PFSK-1 (cell line): ENCODE measurements at regions not wholly inside any gene's neighbourhood (a gene's known extent, or its start where the extent isn't known, plus 50 kb on each side); places are given as distances from the start of the nearest gene placed in this dataset.

Experiments used
- FOXP2 ChIP-seq: optimal IDR thresholded peaks from 2 replicates; pipeline ENCODE3; 2011; ENCODE audit warnings: borderline replicate concordance, control low read depth, inconsistent platforms; ENCODE audit not compliant: insufficient read depth; ENCODE audit errors: extremely low read length, extremely low read depth
- POLR2AphosphoS5 ChIP-seq: IDR thresholded peaks from 2 replicates; pipeline ENCODE4 v1.6.1; 2012; ENCODE audit warnings: low read depth, mild to moderate bottlenecking, control low read depth, low read length, moderate library complexity
- SIN3A ChIP-seq: IDR thresholded peaks from 2 replicates; pipeline ENCODE4 v1.6.1; 2012; ENCODE audit warnings: mild to moderate bottlenecking, low read length, moderate library complexity, borderline replicate concordance; ENCODE audit not compliant: insufficient read depth
- TAF1 ChIP-seq: IDR thresholded peaks from 2 replicates; pipeline ENCODE4 v1.6.1; 2012; ENCODE audit warnings: low read length, control low read depth, borderline replicate concordance; ENCODE audit not compliant: insufficient read depth
- TF ChIP-seq, protein P1 (sequence below), 2 experiments: IDR thresholded peaks; 2 replicates each; pipeline versions ENCODE4 v1.6.1 to v1.8.0; 2011 to 2012; ENCODE audit warnings: low read depth in 2 of 2, low read length in 2 of 2, control low read depth in 1 of 2, inconsistent platforms in 1 of 2, mild to moderate bottlenecking in 1 of 2, moderate library complexity in 1 of 2; ENCODE audit not compliant: insufficient read depth in 1 of 2

DNA sequence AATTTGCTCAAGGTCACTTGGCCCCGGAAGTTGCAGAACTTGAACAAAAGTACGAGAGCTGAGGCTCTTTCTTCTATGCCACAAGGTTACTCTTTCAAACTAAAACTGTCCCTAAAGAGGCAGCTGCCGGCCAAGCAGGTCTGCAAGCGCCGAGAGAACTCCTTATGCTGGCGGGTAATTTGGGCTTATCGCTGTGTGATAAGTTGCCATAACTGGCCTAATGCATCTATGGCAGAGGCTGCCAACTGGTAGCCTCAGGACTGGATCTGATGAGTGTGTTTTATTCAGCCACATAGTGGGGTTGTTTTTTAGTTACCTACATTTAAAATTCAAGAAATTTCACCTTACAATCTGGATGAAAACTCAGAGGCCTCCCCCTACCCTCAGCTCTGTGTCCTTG, 68.1 kb upstream of the SPOCK1 start:
- TF ChIP-seq SIN3A, result no peak
- no peak for TF ChIP-seq TAF1
- TF ChIP-seq, protein P1, sequence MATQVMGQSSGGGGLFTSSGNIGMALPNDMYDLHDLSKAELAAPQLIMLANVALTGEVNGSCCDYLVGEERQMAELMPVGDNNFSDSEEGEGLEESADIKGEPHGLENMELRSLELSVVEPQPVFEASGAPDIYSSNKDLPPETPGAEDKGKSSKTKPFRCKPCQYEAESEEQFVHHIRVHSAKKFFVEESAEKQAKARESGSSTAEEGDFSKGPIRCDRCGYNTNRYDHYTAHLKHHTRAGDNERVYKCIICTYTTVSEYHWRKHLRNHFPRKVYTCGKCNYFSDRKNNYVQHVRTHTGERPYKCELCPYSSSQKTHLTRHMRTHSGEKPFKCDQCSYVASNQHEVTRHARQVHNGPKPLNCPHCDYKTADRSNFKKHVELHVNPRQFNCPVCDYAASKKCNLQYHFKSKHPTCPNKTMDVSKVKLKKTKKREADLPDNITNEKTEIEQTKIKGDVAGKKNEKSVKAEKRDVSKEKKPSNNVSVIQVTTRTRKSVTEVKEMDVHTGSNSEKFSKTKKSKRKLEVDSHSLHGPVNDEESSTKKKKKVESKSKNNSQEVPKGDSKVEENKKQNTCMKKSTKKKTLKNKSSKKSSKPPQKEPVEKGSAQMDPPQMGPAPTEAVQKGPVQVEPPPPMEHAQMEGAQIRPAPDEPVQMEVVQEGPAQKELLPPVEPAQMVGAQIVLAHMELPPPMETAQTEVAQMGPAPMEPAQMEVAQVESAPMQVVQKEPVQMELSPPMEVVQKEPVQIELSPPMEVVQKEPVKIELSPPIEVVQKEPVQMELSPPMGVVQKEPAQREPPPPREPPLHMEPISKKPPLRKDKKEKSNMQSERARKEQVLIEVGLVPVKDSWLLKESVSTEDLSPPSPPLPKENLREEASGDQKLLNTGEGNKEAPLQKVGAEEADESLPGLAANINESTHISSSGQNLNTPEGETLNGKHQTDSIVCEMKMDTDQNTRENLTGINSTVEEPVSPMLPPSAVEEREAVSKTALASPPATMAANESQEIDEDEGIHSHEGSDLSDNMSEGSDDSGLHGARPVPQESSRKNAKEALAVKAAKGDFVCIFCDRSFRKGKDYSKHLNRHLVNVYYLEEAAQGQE (IDR thresholded peaks at IDR 0.05; ENCODE audit: insufficient read depth in 1 of 2, low read depth in 2 of 2, low read length in 2 of 2), result no peak

DNA sequence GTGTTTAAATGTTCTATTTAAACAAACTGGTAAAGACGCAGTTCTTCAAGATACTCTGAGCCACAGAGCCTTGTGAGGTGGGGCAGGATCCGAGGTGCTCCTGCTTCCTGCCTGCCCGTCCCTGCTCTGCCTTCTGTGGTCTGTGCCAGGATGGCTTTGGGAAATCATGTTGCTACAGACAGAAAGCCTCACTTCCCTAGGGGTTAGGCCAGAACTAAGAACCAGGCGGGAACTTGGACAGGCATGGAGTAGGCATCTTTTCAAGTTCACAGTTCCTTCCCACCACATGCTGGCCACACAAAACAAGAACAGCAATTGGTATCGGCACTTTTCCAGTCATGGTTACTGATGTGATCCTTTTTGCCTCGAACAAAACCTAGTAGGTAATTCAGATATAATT, 67.7 kb upstream of the SPOCK1 start:
- no peak for TF ChIP-seq FOXP2
- TF ChIP-seq, protein P1 (IDR thresholded peaks at IDR 0.05; ENCODE audit: insufficient read depth in 1 of 2, low read depth in 2 of 2, low read length in 2 of 2), result no peak
- TF ChIP-seq TAF1, result no peak
- no peak for TF ChIP-seq POLR2AphosphoS5
- TF ChIP-seq SIN3A, result no peak

GRCh38 chr5:137566118-137566541, 67.0 kb upstream of the SPOCK1 start:
- TF ChIP-seq TAF1, result no peak
- TF ChIP-seq, protein P1 (IDR thresholded peaks at IDR 0.05; ENCODE audit: insufficient read depth in 1 of 2, low read depth in 2 of 2, low read length in 2 of 2), result no peak
- TF ChIP-seq POLR2AphosphoS5, result no peak
- no peak for TF ChIP-seq SIN3A

GRCh38 chr5:137565450-137565849, 66.3 kb upstream of the SPOCK1 start:
- TF ChIP-seq FOXP2 (no peak), SIN3A (no peak), POLR2AphosphoS5 (no peak), TAF1 (no peak)
- TF ChIP-seq, protein P1 (IDR thresholded peaks at IDR 0.05; ENCODE audit: insufficient read depth in 1 of 2, low read depth in 2 of 2, low read length in 2 of 2), result no peak

- TF ChIP-seq POLR2AphosphoS5 (no peak), SIN3A (no peak), FOXP2 (no peak), TAF1 (no peak)
- TF ChIP-seq, protein P1 (IDR thresholded peaks at IDR 0.05; ENCODE audit: insufficient read depth in 1 of 2, low read depth in 2 of 2, low read length in 2 of 2), result no peak
Observed at GRCh38 chr5:137564398-137564961, 65.4 kb upstream of the SPOCK1 start.
